PC-9 (cell line): ENCODE measurements at regions not wholly inside any gene's neighbourhood (a gene's known extent, or its start where the extent isn't known, plus 50 kb on each side); places are given as distances from the start of the nearest gene placed in this dataset.

Experiments
- CTCF ChIP-seq: fragments of 200-600 bp; sonication (generic); conservative IDR thresholded peaks from 2 replicates; pipeline ENCODE4 v1.6.1; 2017; ENCODE audit warnings: mixed run types, antibody characterized with exemption, mild to moderate bottlenecking, moderate library complexity
- EZH2 ChIP-seq: fragments of 200-600 bp; sonication (generic); IDR thresholded peaks from 2 replicates; pipeline ENCODE4 v1.8.0; 2017; ENCODE audit warnings: antibody characterized with exemption, low read depth

GRCh38 chr3:64799606-64800005 lies 111.8 kb upstream of the ADAMTS9 start:
- TF ChIP-seq CTCF = no peak
- TF ChIP-seq EZH2 = no peak
